WTC11 (cell line): ENCODE measurements at regions not wholly inside any gene's neighbourhood (a gene's known extent, or its start where the extent isn't known, plus 50 kb on each side); places are given as distances from the start of the nearest gene placed in this dataset.

ENCODE experiments used
- ATAC-seq: fragments of 200-7000 bp; cut with Tn5 transposase; 2 replicates; pipeline ENCODE4 v1.10.0; 2021; ENCODE audit warnings: mild to moderate bottlenecking, moderate library complexity
- CTCF ChIA-PET: fragments of 300-600 bp; sonication (Branson Sonifier 250); formaldehyde crosslinking; loops from one replicate; lab custom pipeline; 2021; ENCODE audit warnings: antibody characterized with exemption; lab: Charles Lee
- POLR2A ChIA-PET: fragments of 350-600 bp; sonication (Branson Sonifier 250); formaldehyde crosslinking; loops from one replicate; lab custom pipeline; 2021; ENCODE audit warnings: antibody characterized with exemption; lab: Charles Lee
- DNase-seq: peaks from one replicate; pipeline ENCODE4 v3.0.0; 2021; ENCODE audit warnings: low spot score
- H3K27ac Mint-ChIP-seq: 2 replicates; pipeline ENCODE4 v1.8.0; 2021; ENCODE audit warnings: mixed read lengths
- H3K27me3 Mint-ChIP-seq: 2 replicates; pipeline ENCODE4 v1.8.0; 2021; ENCODE audit warnings: low read depth, mild to moderate bottlenecking, moderate library complexity, mixed read lengths
- H3K36me3 Mint-ChIP-seq: 2 replicates; pipeline ENCODE4 v1.8.0; 2021; ENCODE audit warnings: mixed read lengths
- H3K4me1 Mint-ChIP-seq: 2 replicates; pipeline ENCODE4 v1.8.0; 2022; ENCODE audit warnings: mixed read lengths
- H3K4me3 Mint-ChIP-seq: 2 replicates; pipeline ENCODE4 v1.8.0; 2021; ENCODE audit warnings: mild to moderate bottlenecking, moderate library complexity, mixed read lengths
- H3K9me3 Mint-ChIP-seq: 2 replicates; pipeline ENCODE4 v1.8.0; 2021; ENCODE audit warnings: mixed read lengths
- CREB1 ChIP-seq: sonication (generic); formaldehyde crosslinking; IDR thresholded peaks from 2 replicates; pipeline ENCODE4 v1.8.0; 2023; ENCODE audit warnings: mild to moderate bottlenecking, missing genetic modification reagents
- CREM ChIP-seq: sonication (generic); formaldehyde crosslinking; IDR thresholded peaks from 2 replicates; pipeline ENCODE4 v1.8.1; 2022; ENCODE audit warnings: mild to moderate bottlenecking, missing genetic modification reagents, moderate library complexity
- CTCF ChIP-seq: fragments of 200-600 bp; IDR thresholded peaks from 2 replicates; pipeline ENCODE4 v1.8.0; 2022; ENCODE audit warnings: antibody characterized with exemption
- ESRRA ChIP-seq: sonication (generic); formaldehyde crosslinking; IDR thresholded peaks from 2 replicates; pipeline ENCODE4 v1.8.1; 2022; ENCODE audit warnings: mild to moderate bottlenecking, missing genetic modification reagents, borderline replicate concordance
- ETV6 ChIP-seq: sonication (generic); formaldehyde crosslinking; IDR thresholded peaks from 2 replicates; pipeline ENCODE4 v1.8.1; 2022; ENCODE audit warnings: mild to moderate bottlenecking, missing genetic modification reagents
- FOXP1 ChIP-seq: sonication (generic); formaldehyde crosslinking; IDR thresholded peaks from 2 replicates; pipeline ENCODE4 v1.8.0; 2022; ENCODE audit warnings: missing genetic modification reagents, mild to moderate bottlenecking, moderate library complexity, borderline replicate concordance
- GABPB1 ChIP-seq: sonication (generic); formaldehyde crosslinking; IDR thresholded peaks from 2 replicates; pipeline ENCODE4 v1.8.1; 2023; ENCODE audit warnings: mild to moderate bottlenecking, missing genetic modification reagents
- GTF2I ChIP-seq: fragments of 250-450 bp; sonication (Bioruptor Pico); conservative IDR thresholded peaks from 2 replicates; pipeline ENCODE4 v1.4.0; 2021; ENCODE audit warnings: mild to moderate bottlenecking
- HMGA2 ChIP-seq: fragments of 250-450 bp; sonication (Bioruptor Pico); IDR thresholded peaks from 2 replicates; pipeline ENCODE4 v1.4.0; 2021; ENCODE audit warnings: mild to moderate bottlenecking, moderate library complexity
- IRF2 ChIP-seq: sonication (generic); formaldehyde crosslinking; IDR thresholded peaks from 2 replicates; pipeline ENCODE4 v1.8.0; 2022; ENCODE audit warnings: low read depth, missing genetic modification reagents, borderline replicate concordance
- JUN ChIP-seq: sonication (generic); formaldehyde crosslinking; IDR thresholded peaks from 2 replicates; pipeline ENCODE4 v1.8.0; 2023; ENCODE audit warnings: mild to moderate bottlenecking, missing genetic modification reagents
- MXD4 ChIP-seq: fragments of 250-450 bp; sonication (Bioruptor Pico); IDR thresholded peaks from 2 replicates; pipeline ENCODE4 v1.8.0; 2021; ENCODE audit warnings: mild to moderate bottlenecking, moderate library complexity, borderline replicate concordance
- NFYB ChIP-seq: sonication (generic); formaldehyde crosslinking; conservative IDR thresholded peaks from 2 replicates; pipeline ENCODE4 v1.8.0; 2022; ENCODE audit warnings: low read depth, missing genetic modification reagents
- OVOL2 ChIP-seq: fragments of 250-450 bp; sonication (Bioruptor Pico); IDR thresholded peaks from 2 replicates; pipeline ENCODE4 v1.9.0; 2021; ENCODE audit warnings: mild to moderate bottlenecking, borderline replicate concordance
- SMAD3 ChIP-seq: sonication (generic); formaldehyde crosslinking; IDR thresholded peaks from 2 replicates; pipeline ENCODE4 v1.8.0; 2022; ENCODE audit warnings: missing genetic modification reagents, mild to moderate bottlenecking, borderline replicate concordance
- SOX15 ChIP-seq: fragments of 250-450 bp; sonication (Bioruptor Pico); IDR thresholded peaks from 2 replicates; pipeline ENCODE4 v1.9.0; 2021; ENCODE audit warnings: mild to moderate bottlenecking
- SP1 ChIP-seq: sonication (generic); formaldehyde crosslinking; conservative IDR thresholded peaks from 2 replicates; pipeline ENCODE4 v1.8.1; 2022; ENCODE audit warnings: missing genetic modification reagents
- TCF7 ChIP-seq: sonication (generic); formaldehyde crosslinking; IDR thresholded peaks from 2 replicates; pipeline ENCODE4 v1.8.0; 2022; ENCODE audit warnings: mild to moderate bottlenecking, low read depth, missing genetic modification reagents, moderate library complexity
- TEAD1 ChIP-seq: sonication (generic); formaldehyde crosslinking; IDR thresholded peaks from 2 replicates; pipeline ENCODE4 v1.8.0; 2022; ENCODE audit warnings: mild to moderate bottlenecking, missing genetic modification reagents
- TEAD4 ChIP-seq: sonication (generic); formaldehyde crosslinking; IDR thresholded peaks from 2 replicates; pipeline ENCODE4 v1.8.0; 2022; ENCODE audit warnings: mild to moderate bottlenecking, missing genetic modification reagents
- ZNF138 ChIP-seq: sonication (generic); formaldehyde crosslinking; conservative IDR thresholded peaks from 2 replicates; pipeline ENCODE4 v1.8.1; 2022; ENCODE audit warnings: mild to moderate bottlenecking, moderate library complexity, missing genetic modification reagents
- ZNF219 ChIP-seq: sonication (generic); formaldehyde crosslinking; IDR thresholded peaks from 2 replicates; pipeline ENCODE4 v1.8.0; 2023; ENCODE audit warnings: missing genetic modification reagents, mild to moderate bottlenecking, borderline replicate concordance
- ZNF263 ChIP-seq: sonication (generic); formaldehyde crosslinking; IDR thresholded peaks from 2 replicates; pipeline ENCODE4 v1.8.1; 2022; ENCODE audit warnings: low read depth, mild to moderate bottlenecking, moderate library complexity, missing genetic modification reagents
- ZNF317 ChIP-seq: sonication (generic); formaldehyde crosslinking; IDR thresholded peaks from 2 replicates; pipeline ENCODE4 v1.8.1; 2023; ENCODE audit warnings: low read depth, mild to moderate bottlenecking, moderate library complexity, missing genetic modification reagents, borderline replicate concordance
- ZNF396 ChIP-seq: fragments of 250-450 bp; sonication (Bioruptor Pico); IDR thresholded peaks from 2 replicates; pipeline ENCODE4 v1.8.0; 2021; ENCODE audit warnings: mild to moderate bottlenecking, moderate library complexity, borderline replicate concordance
- ZNF416 ChIP-seq: fragments of 250-450 bp; sonication (Bioruptor Pico); IDR thresholded peaks from 2 replicates; pipeline ENCODE4 v1.9.0; 2021; ENCODE audit warnings: mild to moderate bottlenecking, inconsistent platforms
- ZNF671 ChIP-seq: fragments of 250-450 bp; sonication (Bioruptor Pico); IDR thresholded peaks from 2 replicates; pipeline ENCODE4 v1.8.0; 2021; ENCODE audit warnings: mild to moderate bottlenecking
- TF ChIP-seq, protein P1 (sequence below): fragments of 250-450 bp; sonication (Bioruptor Pico); IDR thresholded peaks from 2 replicates; pipeline ENCODE4 v1.9.0; 2021; ENCODE audit warnings: mild to moderate bottlenecking
- TF ChIP-seq, protein P2 (sequence below): sonication (generic); formaldehyde crosslinking; IDR thresholded peaks from 2 replicates; pipeline ENCODE4 v1.8.0; 2022; ENCODE audit warnings: missing genetic modification reagents

GRCh38 chr2:180672377-180672776 is 308.0 kb upstream of the UBE2E3 start (continued):
- TF ChIP-seq JUN (CRISPR knock-in tag) (no peak), OVOL2 (no peak)

DNA sequence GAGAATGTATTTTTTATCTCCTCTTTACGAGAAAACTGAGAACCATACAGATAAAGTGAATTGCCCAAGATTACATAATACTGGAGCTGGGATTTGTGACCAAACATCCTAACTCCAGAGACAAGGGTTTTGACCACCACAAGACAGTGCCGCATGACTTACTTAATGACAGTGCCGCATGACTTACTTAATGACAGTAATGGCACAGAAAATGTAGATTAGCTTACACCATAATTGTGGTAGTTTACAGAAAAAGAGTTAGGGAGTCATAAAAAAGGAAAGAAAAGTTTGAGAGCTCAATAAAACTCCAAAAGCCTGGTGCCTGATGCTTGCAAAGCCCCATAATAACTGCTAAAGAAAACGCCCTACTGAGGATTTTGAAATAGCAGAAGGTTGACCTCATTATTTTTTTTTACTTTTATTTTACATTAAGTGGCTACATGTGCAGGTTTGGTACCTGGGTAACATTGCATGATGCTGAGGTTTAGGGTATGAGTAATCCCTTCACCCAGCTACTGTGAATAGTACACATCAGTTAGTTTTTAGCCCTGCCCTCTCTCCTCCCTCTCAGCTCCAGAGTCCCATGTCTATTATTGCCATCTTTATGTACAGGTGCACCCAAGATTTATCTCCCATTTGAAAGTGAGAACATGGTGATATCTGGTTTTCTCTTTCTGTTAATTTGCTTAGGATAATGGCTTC is 310.0 kb upstream of the UBE2E3 start:
- no peaks in the 10 kb centered on the region for H3K36me3 Mint-ChIP-seq
- no peak overlapping the region for H3K4me3 Mint-ChIP-seq
- POLR2A ChIA-PET, result no interaction called here
- ATAC-seq (no peak), DNase-seq (no peak)
- peaks cover 21% of the 10 kb centered on the region for H3K4me1 Mint-ChIP-seq
- CTCF ChIA-PET, result no interaction called here
- TF ChIP-seq SMAD3 (CRISPR knock-in tag) (no peak), IRF2 (CRISPR knock-in tag) (no peak), ZNF416 (CRISPR knock-in tag) (no peak), ESRRA (no peak), NFYB (CRISPR knock-in tag) (no peak), SP1 (no peak), MXD4 (CRISPR knock-in tag) (no peak), ETV6 (CRISPR knock-in tag) (no peak), SOX15 (CRISPR knock-in tag) (no peak), TEAD4 (CRISPR knock-in tag) (no peak), ZNF396 (no peak), ZNF671 (no peak), ZNF219 (no peak), TCF7 (no peak)
- TF ChIP-seq, protein P1, sequence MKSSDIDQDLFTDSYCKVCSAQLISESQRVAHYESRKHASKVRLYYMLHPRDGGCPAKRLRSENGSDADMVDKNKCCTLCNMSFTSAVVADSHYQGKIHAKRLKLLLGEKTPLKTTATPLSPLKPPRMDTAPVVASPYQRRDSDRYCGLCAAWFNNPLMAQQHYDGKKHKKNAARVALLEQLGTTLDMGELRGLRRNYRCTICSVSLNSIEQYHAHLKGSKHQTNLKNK, result no peak
- TF ChIP-seq, protein P2, sequence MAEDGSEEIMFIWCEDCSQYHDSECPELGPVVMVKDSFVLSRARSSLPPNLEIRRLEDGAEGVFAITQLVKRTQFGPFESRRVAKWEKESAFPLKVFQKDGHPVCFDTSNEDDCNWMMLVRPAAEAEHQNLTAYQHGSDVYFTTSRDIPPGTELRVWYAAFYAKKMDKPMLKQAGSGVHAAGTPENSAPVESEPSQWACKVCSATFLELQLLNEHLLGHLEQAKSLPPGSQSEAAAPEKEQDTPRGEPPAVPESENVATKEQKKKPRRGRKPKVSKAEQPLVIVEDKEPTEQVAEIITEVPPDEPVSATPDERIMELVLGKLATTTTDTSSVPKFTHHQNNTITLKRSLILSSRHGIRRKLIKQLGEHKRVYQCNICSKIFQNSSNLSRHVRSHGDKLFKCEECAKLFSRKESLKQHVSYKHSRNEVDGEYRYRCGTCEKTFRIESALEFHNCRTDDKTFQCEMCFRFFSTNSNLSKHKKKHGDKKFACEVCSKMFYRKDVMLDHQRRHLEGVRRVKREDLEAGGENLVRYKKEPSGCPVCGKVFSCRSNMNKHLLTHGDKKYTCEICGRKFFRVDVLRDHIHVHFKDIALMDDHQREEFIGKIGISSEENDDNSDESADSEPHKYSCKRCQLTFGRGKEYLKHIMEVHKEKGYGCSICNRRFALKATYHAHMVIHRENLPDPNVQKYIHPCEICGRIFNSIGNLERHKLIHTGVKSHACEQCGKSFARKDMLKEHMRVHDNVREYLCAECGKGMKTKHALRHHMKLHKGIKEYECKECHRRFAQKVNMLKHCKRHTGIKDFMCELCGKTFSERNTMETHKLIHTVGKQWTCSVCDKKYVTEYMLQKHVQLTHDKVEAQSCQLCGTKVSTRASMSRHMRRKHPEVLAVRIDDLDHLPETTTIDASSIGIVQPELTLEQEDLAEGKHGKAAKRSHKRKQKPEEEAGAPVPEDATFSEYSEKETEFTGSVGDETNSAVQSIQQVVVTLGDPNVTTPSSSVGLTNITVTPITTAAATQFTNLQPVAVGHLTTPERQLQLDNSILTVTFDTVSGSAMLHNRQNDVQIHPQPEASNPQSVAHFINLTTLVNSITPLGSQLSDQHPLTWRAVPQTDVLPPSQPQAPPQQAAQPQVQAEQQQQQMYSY (CRISPR knock-in tag), result no peak
- H3K27ac Mint-ChIP-seq, result no peak overlapping the region
- H3K27me3 Mint-ChIP-seq, result no peaks in the 10 kb centered on the region
- 0 out of 2 replicates have a peak, but pooled peaks cover 3% of the 10 kb centered on the region for H3K9me3 Mint-ChIP-seq

DNA sequence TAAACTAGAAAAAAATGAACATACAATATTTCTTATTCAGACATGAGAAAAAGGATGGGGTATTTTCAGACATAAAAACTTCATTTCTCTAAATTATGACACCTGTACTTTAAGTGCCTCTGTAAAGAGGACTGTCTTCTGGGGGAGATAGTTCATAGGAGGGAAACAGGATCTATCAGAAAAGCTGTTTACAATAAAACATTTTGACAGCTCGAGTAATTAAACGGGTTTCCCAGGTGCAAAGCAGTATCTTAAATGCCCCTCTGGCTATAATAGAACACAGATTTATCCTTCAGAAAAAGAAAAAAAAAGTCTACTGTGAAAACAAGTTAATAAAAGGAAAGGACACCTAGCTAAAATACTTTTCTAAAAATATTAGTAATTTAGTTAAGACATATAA is 311.4 kb upstream of the UBE2E3 start:
- Mint-ChIP-seq H3K27ac (no peak overlapping the region), H3K4me1 (peaks cover 7% of the 10 kb centered on the region), H3K4me3 (no peak overlapping the region), H3K27me3 (no peaks in the 10 kb centered on the region), H3K36me3 (no peaks in the 10 kb centered on the region), H3K9me3 (0 out of 2 replicates have a peak, but pooled peaks cover 3% of the 10 kb centered on the region)
- TF ChIP-seq CREM (CRISPR knock-in tag) (no peak), ZNF219 (no peak), ZNF263 (CRISPR knock-in tag) (no peak), CREB1 (no peak), JUN (CRISPR knock-in tag) (no peak), TEAD1 (CRISPR knock-in tag) (no peak), HMGA2 (CRISPR knock-in tag) (no peak), ZNF317 (CRISPR knock-in tag) (no peak), GTF2I (CRISPR knock-in tag) (no peak), ZNF138 (CRISPR knock-in tag) (no peak), GABPB1 (CRISPR knock-in tag) (no peak), FOXP1 (CRISPR knock-in tag) (no peak), CTCF (no peak)
- ChIA-PET POLR2A (no interaction called here), CTCF (no interaction called here)
- DNase-seq (no peak), ATAC-seq (no peak)
